ENCODE measurements at regions not wholly inside any gene's neighbourhood (a gene's known extent, or its start where the extent isn't known, plus 50 kb on each side); places are given as distances from the start of the nearest gene placed in this dataset.

GRCh38 chr10:28481968-28482367 is 51.0 kb upstream of the WAC start:
- Histone ChIP-seq H3K9me3 (ENCODE audit: severe bottlenecking) (no peaks in the 10 kb centered on the region), H3K4me1 (ENCODE audit: insufficient read depth, poor library complexity, severe bottlenecking) (no peaks in the 10 kb centered on the region)
- no peak for TF ChIP-seq CTCF (IDR thresholded peaks at IDR 0.05; ENCODE audit: poor library complexity, severe bottlenecking)

More at GRCh38 chr10:28481968-28482367, 51.0 kb upstream of the WAC start:
- DNase-seq (ENCODE audit: low spot score) (no peak), ATAC-seq (ENCODE audit: low read depth) (no peak)
- H3K36me3 ChIP-seq (ENCODE audit: low read depth) = no peaks in the 10 kb centered on the region
- no peaks in the 10 kb centered on the region for H3K27me3 ChIP-seq (ENCODE audit: insufficient read depth, poor library complexity, severe bottlenecking)
- H3K27ac ChIP-seq (ENCODE audit: poor library complexity, severe bottlenecking) = no peak overlapping the region
- H3K4me3 ChIP-seq (ENCODE audit: severe bottlenecking) = no peak overlapping the region
